HL-60 (cell line): ENCODE measurements at regions not wholly inside any gene's neighbourhood (a gene's known extent, or its start where the extent isn't known, plus 50 kb on each side); places are given as distances from the start of the nearest gene placed in this dataset.

Source experiments
- DNase-seq, 2 experiments: peaks; one replicate each; pipeline ENCODE4 v3.0.0-alpha.2; 2010 to 2020; ENCODE audit warnings: low read depth in 1 of 2, low spot score in 1 of 2
- H3K27ac ChIP-seq: fragments of 250-450 bp; sonication (Bioruptor Pico); replicated peaks from 2 replicates; pipeline ENCODE4 v1.5.1; 2020; ENCODE audit warnings: mild to moderate bottlenecking, moderate library complexity
- H3K27me3 ChIP-seq: fragments of 250-450 bp; sonication (Bioruptor Pico); 2 replicates; pipeline ENCODE4 v1.5.1; 2021; ENCODE audit warnings: mild to moderate bottlenecking, moderate library complexity; ENCODE audit not compliant: insufficient read depth, poor library complexity, severe bottlenecking
- H3K4me3 ChIP-seq: replicated peaks from 2 replicates; pipeline ENCODE4 v1.5.1; 2011; ENCODE audit warnings: mild to moderate bottlenecking, control low read depth, low read length; ENCODE audit not compliant: insufficient read depth
- GABPA ChIP-seq: IDR thresholded peaks from 2 replicates; pipeline ENCODE4 v1.6.1; 2012; ENCODE audit warnings: low read depth
- POLR2AphosphoS5 ChIP-seq: IDR thresholded peaks from 2 replicates; pipeline ENCODE4 v1.6.1; 2012; ENCODE audit warnings: low read depth
- REST ChIP-seq: IDR thresholded peaks from 2 replicates; pipeline ENCODE4 v1.6.1; 2012; ENCODE audit warnings: low read depth; ENCODE audit not compliant: insufficient replicate concordance
- SPI1 ChIP-seq: IDR thresholded peaks from 2 replicates; pipeline ENCODE4 v1.6.1; 2012; ENCODE audit warnings: low read depth, mild to moderate bottlenecking, borderline replicate concordance
- TF ChIP-seq, protein P1 (sequence below): IDR thresholded peaks from one replicate; pipeline ENCODE4 v1.5.1; 2011; ENCODE audit warnings: low read length, control low read depth, inconsistent platforms; ENCODE audit not compliant: insufficient read depth

DNA sequence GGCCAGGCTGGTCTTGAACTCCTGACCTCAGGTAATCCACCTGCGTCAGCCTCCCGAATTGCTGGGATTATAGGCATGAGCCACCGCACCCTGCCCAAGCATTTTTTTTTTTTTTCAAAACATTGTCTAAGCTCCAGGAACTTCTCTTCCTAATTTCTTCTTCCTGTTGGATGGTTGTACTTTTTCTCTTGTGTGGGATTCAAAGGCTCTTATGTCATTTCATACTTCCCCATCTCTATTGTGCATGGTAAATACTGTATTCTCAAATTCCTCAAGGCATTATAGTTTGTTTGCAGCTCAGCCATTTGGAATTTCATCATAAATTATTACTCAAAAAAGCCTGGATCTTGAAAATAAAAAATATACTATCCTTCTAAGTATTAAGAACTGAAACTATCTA is 199.1 kb upstream of the GADL1 start:
- H3K4me3 ChIP-seq: no peak overlapping the region
- DNase-seq: no peak

GRCh38 chr3:31094048-31094447 is 199.6 kb upstream of the GADL1 start:
- no peak for TF ChIP-seq POLR2AphosphoS5
- no peak for TF ChIP-seq GABPA
- TF ChIP-seq SPI1: no peak
- TF ChIP-seq, protein P1, sequence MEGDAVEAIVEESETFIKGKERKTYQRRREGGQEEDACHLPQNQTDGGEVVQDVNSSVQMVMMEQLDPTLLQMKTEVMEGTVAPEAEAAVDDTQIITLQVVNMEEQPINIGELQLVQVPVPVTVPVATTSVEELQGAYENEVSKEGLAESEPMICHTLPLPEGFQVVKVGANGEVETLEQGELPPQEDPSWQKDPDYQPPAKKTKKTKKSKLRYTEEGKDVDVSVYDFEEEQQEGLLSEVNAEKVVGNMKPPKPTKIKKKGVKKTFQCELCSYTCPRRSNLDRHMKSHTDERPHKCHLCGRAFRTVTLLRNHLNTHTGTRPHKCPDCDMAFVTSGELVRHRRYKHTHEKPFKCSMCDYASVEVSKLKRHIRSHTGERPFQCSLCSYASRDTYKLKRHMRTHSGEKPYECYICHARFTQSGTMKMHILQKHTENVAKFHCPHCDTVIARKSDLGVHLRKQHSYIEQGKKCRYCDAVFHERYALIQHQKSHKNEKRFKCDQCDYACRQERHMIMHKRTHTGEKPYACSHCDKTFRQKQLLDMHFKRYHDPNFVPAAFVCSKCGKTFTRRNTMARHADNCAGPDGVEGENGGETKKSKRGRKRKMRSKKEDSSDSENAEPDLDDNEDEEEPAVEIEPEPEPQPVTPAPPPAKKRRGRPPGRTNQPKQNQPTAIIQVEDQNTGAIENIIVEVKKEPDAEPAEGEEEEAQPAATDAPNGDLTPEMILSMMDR: no peak
- TF ChIP-seq REST: no peak
- H3K4me3 ChIP-seq: no peak overlapping the region
- DNase-seq: no peak
- H3K27me3 ChIP-seq: no peaks in the 10 kb centered on the region
- H3K27ac ChIP-seq: no peak overlapping the region

More for the DNA sequence above, 199.1 kb upstream of the GADL1 start:
- Histone ChIP-seq H3K27me3 (no peaks in the 10 kb centered on the region), H3K27ac (no peak overlapping the region)
- TF ChIP-seq, protein P1: no peak
- TF ChIP-seq SPI1 (no peak), REST (no peak), POLR2AphosphoS5 (no peak), GABPA (no peak)

GRCh38 chr3:31095255-31095654 is 200.8 kb upstream of the GADL1 start:
- no peak overlapping the region for H3K4me3 ChIP-seq
- H3K27ac ChIP-seq: no peak overlapping the region
- no peak for DNase-seq
- TF ChIP-seq SPI1: no peak
- TF ChIP-seq, protein P1: no peak
- no peak for TF ChIP-seq GABPA
- no peak for TF ChIP-seq REST
- TF ChIP-seq POLR2AphosphoS5: no peak
- no peaks in the 10 kb centered on the region for H3K27me3 ChIP-seq
